ENCODE measurements at regions not wholly inside any gene's neighbourhood (a gene's known extent, or its start where the extent isn't known, plus 50 kb on each side); places are given as distances from the start of the nearest gene placed in this dataset.
"Not testable (repeated sequence)": the region's sequence is repeated elsewhere in the genome, so short reads cannot be mapped to it uniquely, and the experiment has no call there.

- DNase-seq (ENCODE audit: low spot score), result no peak
Measured at GRCh38 chr4:132383571-132384199, 765.4 kb upstream of the PCDH10 start.

GRCh38 chr4:132384709-132385108 is 764.4 kb upstream of the PCDH10 start:
- DNase-seq (ENCODE audit: low spot score), result no peak

GRCh38 chr4:132386130-132386529 is 763.0 kb upstream of the PCDH10 start:
- no peak for DNase-seq (ENCODE audit: low spot score)

- no peak for DNase-seq (ENCODE audit: low spot score)
Measured at GRCh38 chr4:132387060-132387459, 762.0 kb upstream of the PCDH10 start.

- no peak for DNase-seq (ENCODE audit: low spot score)
Measured at GRCh38 chr4:132395561-132395960, 753.5 kb upstream of the PCDH10 start.

- no peak for DNase-seq (ENCODE audit: low spot score)
Measured at GRCh38 chr4:132396636-132397035, 752.5 kb upstream of the PCDH10 start.

GRCh38 chr4:132417220-132417619 is 731.9 kb upstream of the PCDH10 start:
- DNase-seq (ENCODE audit: low spot score), result no peak

GRCh38 chr4:132427125-132427524 is 722.0 kb upstream of the PCDH10 start:
- DNase-seq (ENCODE audit: low spot score), result no peak

- DNase-seq (ENCODE audit: low spot score), result no peak
Measured at GRCh38 chr4:132437117-132437516, 712.0 kb upstream of the PCDH10 start.

- DNase-seq (ENCODE audit: low spot score), result no peak
Measured at GRCh38 chr4:132445386-132445785, 703.7 kb upstream of the PCDH10 start.

- DNase-seq (ENCODE audit: low spot score), result not testable (repeated sequence)
Measured at GRCh38 chr4:132457987-132458386, 691.1 kb upstream of the PCDH10 start.

GRCh38 chr4:132479543-132479942 is 669.6 kb upstream of the PCDH10 start:
- no peak for DNase-seq (ENCODE audit: low spot score)

GRCh38 chr4:132488555-132488954 is 660.5 kb upstream of the PCDH10 start:
- DNase-seq (ENCODE audit: low spot score), result no peak

GRCh38 chr4:132493476-132493875 is 655.6 kb upstream of the PCDH10 start:
- no peak for DNase-seq (ENCODE audit: low spot score)

- not testable (repeated sequence) for DNase-seq (ENCODE audit: low spot score)
Measured at GRCh38 chr4:132495267-132495812, 653.8 kb upstream of the PCDH10 start.

- DNase-seq (ENCODE audit: low spot score), result no peak
Measured at GRCh38 chr4:132498215-132498614, 650.9 kb upstream of the PCDH10 start.

GRCh38 chr4:132502096-132502552 is 647.0 kb upstream of the PCDH10 start:
- DNase-seq (ENCODE audit: low spot score), result no peak

GRCh38 chr4:132504438-132504837 is 644.7 kb upstream of the PCDH10 start:
- no peak for DNase-seq (ENCODE audit: low spot score)

- DNase-seq (ENCODE audit: low spot score), result no peak
Measured at GRCh38 chr4:132506568-132506967, 642.5 kb upstream of the PCDH10 start.

GRCh38 chr4:132513491-132513890 is 635.6 kb upstream of the PCDH10 start:
- DNase-seq (ENCODE audit: low spot score), result no peak

- no peak for DNase-seq (ENCODE audit: low spot score)
Measured at GRCh38 chr4:132526652-132527051, 622.4 kb upstream of the PCDH10 start.

GRCh38 chr4:132527817-132528216 is 621.3 kb upstream of the PCDH10 start:
- DNase-seq (ENCODE audit: low spot score), result no peak

GRCh38 chr4:132530861-132531260 is 618.2 kb upstream of the PCDH10 start:
- DNase-seq (ENCODE audit: low spot score), result no peak

GRCh38 chr4:132540268-132540667 is 608.8 kb upstream of the PCDH10 start:
- DNase-seq (ENCODE audit: low spot score), result no peak
